GM19240 (cell line): ENCODE measurements at regions not wholly inside any gene's neighbourhood (a gene's known extent, or its start where the extent isn't known, plus 50 kb on each side); places are given as distances from the start of the nearest gene placed in this dataset.
"Not testable (repeated sequence)": the region's sequence is repeated elsewhere in the genome, so short reads cannot be mapped to it uniquely, and the experiment has no call there.

Experiments
- DNase-seq: peaks from one replicate; pipeline ENCODE4 v3.0.0; 2011; ENCODE audit warnings: low spot score; ENCODE audit not compliant: insufficient read length

DNA sequence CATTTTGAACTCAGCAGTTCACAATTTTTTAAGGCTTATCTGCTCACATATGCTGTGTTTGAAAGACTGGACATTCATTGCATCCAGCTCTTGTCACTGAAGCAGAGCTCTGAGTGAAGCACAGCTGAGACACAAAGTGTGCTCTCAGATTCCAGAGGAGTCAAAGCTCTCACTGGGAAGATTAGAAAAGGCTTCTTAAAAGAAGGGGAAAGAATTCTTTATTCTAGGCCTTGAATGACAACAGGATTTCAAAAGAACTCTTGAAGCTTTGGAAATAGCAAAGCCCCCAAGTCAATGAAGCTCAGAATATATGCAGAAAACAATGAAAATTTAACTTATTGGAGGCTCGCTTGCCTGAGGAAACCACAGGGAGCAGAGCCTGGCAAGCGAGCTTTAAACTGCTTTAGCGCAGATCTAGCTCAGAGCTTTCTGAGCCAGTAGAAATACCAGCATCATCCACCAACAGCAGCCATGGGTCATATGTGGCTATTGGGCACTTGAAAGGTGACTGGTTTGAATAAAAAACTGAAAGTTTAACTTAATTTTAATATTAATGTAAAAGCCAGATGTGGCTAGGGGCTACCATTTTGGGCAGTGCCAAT is 369.7 kb downstream of the OSR1 start:
- no peak for DNase-seq

DNA sequence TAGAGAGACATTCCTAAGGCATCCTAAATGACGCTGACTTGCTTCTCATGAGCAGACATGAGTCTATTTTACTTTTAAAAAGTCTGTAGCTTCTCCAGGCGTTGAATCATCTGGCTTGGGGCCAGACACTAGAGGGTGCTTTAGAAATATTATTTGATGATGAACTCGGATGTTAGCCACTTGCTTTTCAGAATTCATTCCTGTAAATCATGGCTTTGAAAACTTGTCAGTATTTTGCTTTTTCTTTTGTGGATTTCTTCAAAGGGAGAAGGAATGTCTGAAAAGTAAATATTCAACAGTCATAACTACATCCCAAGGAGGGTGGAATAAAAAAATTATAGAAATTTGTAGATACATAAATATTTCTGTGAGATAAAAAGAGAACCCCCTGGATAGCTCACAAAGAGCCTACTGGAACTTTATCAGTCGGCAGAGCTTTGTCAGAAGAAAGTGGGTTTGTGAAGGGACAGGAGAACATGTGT is 370.8 kb downstream of the OSR1 start:
- DNase-seq = no peak

DNA sequence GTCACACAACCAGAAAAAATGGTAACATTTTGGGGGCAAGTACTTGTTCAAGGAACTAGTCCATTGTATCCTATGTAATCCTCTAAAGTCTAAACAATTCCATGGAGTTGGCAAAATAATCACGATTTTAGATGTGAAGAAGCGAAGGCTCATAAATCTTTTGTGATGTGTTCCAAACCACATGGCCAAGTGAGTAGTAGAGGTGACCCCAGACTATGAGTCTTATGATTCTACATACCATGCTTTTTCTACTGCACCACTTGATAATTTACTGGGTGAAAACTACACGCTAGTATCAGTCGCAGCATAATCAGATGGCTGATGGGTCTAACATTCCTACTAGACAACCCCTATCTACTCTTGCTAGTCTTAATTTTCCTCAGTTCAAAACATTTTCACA is 371.4 kb downstream of the OSR1 start:
- DNase-seq = no peak

DNA sequence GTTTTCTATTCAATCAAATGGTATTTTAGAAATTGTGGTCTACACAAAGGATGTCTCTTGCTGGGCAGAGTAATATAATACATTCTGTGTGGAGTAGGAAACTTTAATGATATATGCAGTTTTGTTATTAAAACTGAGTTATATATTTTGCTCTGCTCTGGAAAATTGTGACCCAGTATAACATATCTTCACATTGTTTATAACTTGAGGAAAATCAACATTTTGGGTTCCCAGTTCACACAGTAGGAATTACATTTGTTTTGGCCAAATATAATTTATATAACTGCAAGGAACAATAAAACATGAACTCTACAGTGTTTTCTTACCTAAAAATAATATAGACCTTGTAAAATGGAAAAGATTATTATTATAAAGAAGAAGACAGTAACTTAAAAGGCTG is 372.4 kb downstream of the OSR1 start:
- DNase-seq = no peak

DNA sequence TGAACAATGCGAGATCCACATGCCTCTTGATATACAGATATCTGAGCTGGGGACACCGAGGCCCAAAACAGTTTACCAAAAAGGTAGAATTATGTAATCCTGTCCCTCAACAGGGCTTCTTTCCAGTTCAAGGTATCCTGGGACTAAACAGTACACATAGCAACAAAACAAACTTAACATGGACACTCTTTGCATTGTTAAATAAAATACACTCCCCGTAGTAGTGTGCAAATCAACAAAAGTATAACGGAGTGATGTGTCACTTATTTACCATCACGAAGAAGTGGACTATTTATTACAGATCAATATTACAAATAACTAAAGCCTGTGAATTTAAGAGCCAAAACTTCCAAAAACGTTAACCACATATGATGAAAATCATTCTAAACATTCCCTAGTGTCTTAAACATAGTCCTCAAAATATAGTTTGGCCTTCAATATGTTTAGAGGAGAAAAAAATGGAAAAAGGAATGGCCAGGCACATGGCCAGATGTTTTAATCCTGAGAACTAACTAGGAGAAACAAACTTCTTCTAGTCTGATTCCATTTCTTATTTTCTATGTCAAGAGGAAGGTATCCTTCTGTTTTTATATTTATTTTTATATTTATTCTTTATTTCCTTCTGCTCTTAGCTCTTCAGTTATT is 377.5 kb downstream of the OSR1 start:
- no peak for DNase-seq

DNA sequence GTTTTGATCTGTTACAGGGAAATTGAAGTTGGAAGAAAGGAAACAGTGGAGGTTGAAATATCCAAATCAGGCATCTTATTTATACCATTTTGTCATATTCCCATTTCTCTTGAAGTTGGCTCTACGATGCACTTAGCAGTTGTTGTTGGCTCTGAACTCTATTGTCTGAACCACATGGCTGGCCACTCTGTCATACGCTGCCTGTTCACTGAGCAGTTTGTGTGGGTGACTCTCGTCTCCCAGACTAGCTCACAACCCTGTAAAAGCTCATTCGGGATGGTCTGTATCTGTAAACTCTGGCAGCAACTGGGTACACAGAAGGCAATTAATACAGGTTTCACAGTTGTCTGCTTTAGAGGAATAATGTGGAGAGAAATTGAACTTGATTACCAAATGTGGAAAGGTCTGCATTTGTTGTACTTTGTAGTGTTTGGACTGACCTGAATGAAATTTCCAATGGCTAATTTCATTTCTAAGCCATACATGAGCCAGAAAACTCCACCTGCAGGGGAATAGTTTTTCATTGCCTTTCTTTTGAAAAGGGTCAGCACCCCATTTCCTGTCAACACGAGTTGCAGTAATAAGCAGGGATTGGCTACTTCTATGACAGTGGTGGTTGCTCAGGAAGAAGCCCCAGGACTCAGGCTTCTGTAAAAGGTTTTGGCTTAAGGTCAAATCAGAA is 378.2 kb downstream of the OSR1 start:
- no peak for DNase-seq

DNA sequence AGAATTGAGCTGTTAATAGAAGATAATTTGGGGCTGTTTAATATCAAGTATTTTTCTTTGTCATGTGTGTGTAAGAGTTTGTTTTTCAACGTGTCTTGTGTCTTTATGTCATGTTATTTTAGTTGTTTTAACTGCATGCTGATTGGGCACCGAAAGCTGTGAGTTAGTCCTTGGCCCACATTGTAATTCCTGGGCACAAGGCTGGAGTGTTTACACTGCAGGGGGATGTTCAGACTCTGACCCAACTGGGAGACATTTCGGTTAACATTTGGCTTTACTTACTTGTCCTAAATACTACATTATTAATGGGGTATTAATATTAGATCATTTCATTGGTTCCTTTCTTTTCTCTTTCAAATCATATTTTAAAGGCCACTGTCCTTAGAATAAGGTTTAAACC is 381.0 kb downstream of the OSR1 start:
- no peak for DNase-seq

DNA sequence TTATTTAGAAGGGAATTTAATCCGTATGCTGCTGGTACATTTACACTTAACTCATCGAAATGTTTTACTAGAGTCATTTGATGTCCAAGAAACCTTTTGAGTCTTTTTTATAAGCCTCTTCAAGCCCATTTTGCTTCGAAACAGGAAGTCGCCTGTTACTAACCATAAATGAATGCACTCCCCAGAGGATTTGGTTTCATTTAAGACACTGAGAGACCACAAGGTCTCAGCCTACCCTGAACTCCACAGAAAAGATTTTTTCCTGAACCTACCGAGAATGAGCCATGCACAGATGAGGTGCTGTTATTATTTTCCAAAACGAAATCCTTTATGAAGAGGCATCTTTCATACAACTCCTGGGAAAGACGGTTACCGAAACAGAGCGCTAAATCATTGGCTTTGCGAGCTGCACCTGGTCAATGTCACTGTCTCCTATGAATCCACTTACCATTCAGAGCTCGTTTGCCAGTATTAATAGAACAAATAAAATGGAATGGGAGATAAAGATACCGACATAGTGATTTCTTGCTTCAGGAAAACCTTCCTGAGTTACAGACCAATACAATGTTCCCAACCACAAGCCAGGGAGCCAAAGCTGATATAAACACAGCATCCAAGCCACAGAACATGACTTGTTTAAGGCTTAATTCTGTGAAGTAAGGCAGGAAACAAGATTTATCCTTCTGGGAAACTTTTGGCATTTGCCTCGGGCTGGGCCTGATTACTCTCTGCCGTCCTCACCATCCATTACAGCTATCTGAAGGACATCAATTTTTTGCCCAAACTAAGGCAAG is 382.1 kb downstream of the OSR1 start:
- no peak for DNase-seq

DNA sequence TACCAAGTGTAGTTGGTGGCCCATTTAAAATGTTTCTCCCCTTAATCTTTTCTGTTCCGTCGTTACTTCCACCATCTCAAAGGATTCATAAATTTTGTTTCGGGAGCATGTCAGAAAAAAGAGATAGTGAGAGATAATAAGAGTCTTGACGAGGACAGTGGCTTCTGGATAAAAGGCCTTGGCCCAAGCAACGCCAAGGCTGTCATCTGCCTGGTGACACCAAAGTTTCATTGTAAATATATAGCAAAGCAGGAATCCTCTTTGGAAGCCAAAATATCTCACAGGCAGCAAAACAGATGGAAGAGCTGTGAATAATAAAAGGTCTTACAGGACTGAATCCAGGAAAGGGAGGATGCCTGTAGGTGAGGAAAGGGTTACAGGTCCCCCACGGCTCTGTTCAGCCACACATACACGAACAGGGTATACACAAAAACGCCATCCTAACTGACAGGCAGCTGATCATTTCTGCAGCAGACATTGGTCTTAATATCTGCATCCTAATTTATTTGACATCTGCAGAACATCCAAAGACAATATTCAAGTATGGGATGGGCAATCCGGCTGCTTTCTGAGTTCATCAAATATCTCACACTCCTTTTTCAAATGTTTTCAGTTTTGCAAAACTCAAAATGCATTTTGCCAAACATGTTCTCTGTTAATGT is 382.8 kb downstream of the OSR1 start:
- no peak for DNase-seq

DNA sequence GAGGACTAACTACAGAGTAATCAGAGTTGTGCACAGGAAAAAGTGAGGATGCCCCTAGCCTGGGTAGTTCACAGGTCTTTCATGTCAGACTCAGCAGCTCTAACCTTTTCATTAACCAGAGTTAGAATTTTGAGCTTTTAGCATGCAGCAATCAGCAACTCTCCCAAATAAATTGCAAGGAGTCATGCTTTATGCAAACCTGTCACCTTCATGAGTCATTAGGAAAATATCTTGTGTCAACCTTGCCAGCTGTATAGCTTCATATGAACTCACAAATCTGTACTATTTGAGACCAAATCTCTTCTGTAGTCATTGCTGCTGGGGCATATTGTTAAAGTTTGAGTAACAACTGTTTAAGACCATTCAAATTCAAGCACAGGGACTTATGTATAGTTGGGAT is 382.3 kb upstream of the NT5C1B start:
- no peak for DNase-seq

DNA sequence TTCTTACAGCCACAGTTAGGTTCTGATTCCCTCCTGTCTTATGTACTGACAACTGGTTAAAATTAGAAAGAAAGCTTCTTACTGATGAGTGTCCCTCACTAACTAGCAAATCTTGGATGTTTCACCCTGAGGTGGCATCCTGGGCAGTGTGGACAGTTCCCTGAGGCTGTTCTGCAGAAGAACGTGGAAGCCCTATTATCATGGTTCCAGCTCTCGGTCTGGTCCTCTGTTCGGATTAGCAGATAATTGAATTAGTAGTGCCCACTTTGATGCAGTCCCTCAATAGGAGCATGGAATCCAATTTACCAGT is 381.7 kb upstream of the NT5C1B start:
- DNase-seq = no peak

DNA sequence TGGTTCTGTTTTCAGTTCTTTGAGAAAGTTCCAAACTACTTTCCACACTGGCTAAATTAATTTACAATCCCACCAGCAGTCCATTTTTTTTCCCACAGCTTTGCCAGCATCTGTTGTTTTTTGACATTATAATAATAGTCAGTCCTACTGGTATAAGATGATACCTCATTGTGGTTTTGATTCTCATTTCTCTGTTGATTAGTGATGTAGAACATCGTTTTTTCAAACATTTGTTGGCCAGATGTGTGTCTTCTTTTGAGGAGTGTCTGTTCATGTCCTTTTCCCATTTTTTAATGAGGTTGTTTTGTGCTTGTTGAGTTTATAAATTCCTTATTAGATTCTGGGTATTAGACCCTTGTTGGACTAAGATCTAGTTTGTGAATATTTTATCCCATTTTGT is 376.8 kb upstream of the NT5C1B start:
- no peak for DNase-seq

DNA sequence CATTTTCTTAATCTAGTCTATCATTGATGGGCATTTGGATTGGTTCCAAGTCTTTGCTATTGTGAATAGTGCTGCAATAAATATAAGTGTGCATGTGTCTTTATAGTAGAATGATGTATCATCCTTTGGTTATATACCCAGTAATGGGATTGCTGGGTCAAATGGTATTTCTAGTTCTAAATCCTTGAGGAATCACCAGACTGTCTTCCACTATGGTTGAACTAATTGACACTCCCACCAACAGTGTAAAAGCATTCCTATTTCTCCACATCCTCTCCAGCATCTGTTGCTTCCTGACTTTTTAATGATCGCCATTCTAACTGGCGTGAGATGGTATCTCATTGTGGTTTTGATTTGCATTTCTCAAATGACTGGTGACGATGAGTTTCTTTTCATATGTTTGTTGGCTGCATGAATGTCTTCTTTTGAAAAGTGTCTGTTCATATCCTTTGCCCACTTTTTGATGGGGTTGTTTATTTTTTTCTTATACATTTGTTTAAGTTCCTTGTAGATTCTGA is 374.4 kb upstream of the NT5C1B start:
- not testable (repeated sequence) for DNase-seq

DNA sequence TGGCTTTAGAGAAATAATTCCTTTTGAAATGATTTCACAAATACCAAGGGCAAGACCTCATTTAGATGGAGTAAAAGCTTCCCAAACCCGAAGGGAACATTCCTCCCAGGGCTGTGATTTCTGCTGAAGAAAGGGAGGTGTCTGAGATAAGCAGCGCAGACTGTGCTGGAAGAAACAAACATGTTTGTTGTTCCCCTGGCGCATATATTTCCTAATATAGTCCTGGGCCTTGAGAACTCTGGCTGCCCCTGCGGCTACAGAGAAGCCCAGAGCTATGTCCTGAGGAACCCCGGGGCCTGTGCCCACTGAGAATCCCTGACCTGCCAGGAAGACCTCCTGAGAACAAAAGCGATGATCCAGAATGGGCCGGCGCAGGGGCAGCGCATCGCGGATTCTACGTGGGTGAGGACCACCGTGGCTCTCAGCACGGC is 372.6 kb upstream of the NT5C1B start:
- no peak for DNase-seq

DNA sequence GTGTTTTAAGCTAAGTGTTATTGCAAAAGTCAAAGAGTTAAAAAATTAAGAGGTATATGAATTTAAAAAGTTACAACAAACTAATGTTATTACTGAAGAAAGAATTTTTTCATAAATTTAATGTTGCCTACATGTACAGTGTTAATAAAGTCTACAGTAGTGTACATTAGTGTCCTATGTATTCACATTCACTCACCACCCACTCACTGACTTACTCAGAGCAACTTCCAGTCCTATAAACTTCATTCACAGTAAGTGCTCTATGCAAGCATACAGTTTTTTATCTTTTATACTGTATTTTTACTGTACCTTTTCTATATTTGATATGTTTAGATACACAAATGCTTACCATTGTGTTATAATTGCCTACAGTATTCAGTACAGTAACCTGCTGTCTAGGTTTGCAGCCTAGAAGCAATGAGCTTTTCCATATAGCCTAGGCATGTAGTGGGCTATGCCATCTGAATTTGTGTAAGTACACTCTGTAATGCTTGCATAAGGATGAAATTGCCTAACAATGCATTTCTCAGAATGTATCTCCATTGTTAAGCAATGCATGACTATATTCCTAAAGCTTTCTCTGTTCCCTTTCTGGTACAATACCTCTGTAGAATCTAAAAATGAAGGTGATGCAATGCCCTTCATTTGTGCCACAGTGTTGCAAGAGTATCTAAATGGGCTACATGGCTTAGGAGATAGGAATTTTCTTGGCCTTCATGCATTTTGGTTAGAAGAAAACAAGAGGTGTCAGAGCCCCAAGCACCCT is 370.8 kb upstream of the NT5C1B start:
- DNase-seq = no peak

DNA sequence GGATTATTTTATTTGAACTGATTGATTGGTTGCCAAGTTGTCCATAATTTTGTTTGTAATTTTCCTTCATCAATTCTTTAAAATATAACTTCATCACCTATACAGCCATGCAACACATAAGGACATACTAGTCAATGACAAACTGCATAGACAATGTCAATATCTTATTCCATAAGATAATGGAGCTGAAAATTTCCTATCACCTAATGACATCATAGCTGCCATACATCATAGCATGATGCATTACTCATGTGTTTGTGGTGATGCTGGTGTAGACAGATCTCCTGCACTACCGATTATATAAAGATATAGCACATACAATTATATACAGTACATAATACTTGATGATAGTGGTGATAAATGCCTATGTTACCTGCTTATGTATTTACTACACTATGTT is 369.8 kb upstream of the NT5C1B start:
- no peak for DNase-seq

DNA sequence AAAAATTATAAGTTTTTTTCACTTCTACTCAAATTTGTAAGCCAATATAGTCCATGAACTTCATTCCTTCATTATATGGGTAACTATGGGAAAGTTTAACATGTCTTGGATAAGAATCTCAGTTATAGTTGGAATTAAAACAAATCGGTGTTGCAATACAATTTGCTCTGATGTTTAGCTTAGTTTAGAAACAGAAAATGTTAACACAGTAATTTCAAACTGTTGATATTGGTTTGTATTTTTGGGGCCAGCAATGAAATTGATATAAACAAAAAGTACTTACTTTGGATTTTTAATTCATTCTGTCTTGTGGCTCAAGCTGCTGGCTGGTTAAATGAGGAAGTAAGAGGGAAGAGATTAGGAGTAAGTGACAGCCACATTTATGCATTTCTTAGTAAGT is 368.5 kb upstream of the NT5C1B start:
- no peak for DNase-seq

DNA sequence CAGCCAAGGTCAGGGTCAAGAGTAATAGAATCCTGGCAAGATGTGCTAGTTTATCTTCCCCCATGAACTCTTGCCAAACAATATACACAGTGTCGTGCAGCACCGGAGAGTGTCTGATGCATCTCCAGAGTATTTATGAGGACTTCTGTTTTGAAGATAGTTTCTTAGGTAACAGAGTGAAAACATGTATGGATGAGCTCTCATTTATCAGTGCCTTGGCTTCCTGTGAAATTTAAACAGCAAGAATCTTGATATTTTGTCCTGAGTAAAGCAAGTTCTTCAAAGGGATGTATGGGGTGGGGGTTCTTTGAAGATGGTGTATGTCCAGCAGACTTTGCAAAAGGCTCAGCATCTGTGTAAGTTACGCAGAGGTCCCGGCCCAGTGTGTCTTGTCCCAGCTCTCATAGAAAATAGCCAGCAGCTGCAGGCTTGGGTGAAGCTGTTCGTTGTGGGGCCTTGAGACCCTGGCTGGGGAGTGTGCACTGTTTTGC is 361.0 kb upstream of the NT5C1B start:
- no peak for DNase-seq

DNA sequence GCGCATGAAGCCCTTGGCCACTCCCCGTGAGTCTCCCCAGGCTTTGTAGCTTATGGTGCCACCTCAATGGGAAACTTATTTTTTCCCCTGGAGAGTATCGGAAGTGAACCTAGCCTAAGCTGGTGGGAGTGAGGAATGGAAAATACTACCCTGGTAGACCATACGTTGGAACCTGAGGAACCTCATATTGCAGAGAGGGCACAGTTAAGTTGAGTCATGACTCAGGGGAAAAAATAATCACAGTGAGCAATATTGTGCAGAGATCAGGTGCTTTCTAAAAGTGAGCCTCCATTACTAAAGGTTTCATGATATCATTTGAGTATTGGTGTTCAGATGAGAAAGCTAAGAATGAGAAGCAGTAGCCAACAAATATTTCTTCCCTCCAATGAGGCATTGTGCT is 360.5 kb upstream of the NT5C1B start:
- DNase-seq = no peak

DNA sequence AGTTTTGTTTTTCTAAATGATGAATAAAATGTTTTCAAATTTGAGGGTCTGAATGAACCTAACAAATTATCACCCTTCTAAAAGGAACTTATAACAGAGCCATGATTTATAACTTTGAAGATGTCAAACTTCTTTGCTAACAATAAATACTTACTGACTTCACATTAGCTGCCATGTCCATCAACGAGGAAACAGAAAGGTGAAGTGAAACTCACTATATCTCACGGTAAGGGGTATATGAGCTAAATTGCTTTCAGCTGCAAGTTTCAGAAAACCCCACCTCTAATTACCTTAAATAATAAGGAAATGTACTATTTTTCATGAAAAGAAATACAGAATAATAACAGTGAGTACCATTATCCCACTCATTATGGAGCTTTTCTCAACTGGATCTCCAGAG is 350.8 kb upstream of the NT5C1B start:
- DNase-seq = no peak

DNA sequence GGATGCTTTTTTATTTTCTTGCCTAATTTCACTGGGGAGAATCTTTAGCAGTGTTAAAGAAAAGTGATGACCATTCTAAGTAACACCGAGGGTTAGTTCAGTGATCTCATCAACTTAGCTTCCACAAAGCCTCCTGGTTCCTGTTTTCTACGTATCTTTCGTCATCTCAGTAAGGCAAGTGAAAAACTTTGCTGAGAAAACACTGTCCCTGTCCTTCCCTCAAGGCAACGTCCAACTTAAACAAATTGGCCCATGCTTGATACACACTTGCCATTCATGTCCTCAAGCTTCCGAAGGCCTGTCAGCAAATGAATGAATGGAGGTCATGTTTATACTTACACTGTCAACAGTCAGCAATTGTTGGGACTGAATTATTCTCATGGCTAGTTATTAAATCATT is 350.4 kb upstream of the NT5C1B start:
- DNase-seq = not testable (repeated sequence)
